ENCODE measurements at regions not wholly inside any gene's neighbourhood (a gene's known extent, or its start where the extent isn't known, plus 50 kb on each side); places are given as distances from the start of the nearest gene placed in this dataset.
"Not testable (repeated sequence)": the region's sequence is repeated elsewhere in the genome, so short reads cannot be mapped to it uniquely, and the experiment has no call there.

- DNase-seq (ENCODE audit: low spot score) = no peak
Measured at GRCh38 chr4:174012135-174012885, 271.2 kb downstream of the FBXO8 start.

GRCh38 chr4:174010547-174010946 is 272.9 kb downstream of the FBXO8 start:
- ATAC-seq (no peak), DNase-seq (ENCODE audit: low spot score) (no peak)

More at GRCh38 chr4:174012135-174012885, 271.2 kb downstream of the FBXO8 start:
- no peak for ATAC-seq

GRCh38 chr4:174009686-174010451 is 273.6 kb downstream of the FBXO8 start:
- DNase-seq (ENCODE audit: low spot score) (no peak), ATAC-seq (no peak)

- ATAC-seq (no peak), DNase-seq (ENCODE audit: low spot score) (no peak)
Measured at GRCh38 chr4:174005422-174005821, 278.0 kb downstream of the FBXO8 start.

- ATAC-seq (no peak), DNase-seq (ENCODE audit: low spot score) (no peak)
Measured at GRCh38 chr4:173998471-173999144, 284.9 kb downstream of the FBXO8 start.

GRCh38 chr4:173995779-173996178 is 287.7 kb downstream of the FBXO8 start:
- ATAC-seq; DNase-seq (ENCODE audit: low spot score): not testable (repeated sequence)

GRCh38 chr4:173991814-173992213 is 291.7 kb downstream of the FBXO8 start:
- ATAC-seq (no peak), DNase-seq (ENCODE audit: low spot score) (no peak)

GRCh38 chr4:173991316-173991715 is 292.2 kb downstream of the FBXO8 start:
- no peak for ATAC-seq
- no peak for DNase-seq (ENCODE audit: low spot score)

GRCh38 chr4:173990869-173991210 is 292.6 kb downstream of the FBXO8 start:
- DNase-seq (ENCODE audit: low spot score) (peak; percentile 49), ATAC-seq (peak; percentile 52)

- peak; percentile 40 for ATAC-seq
- DNase-seq (ENCODE audit: low spot score) = no peak
Measured at GRCh38 chr4:173990126-173990868, 293.2 kb downstream of the FBXO8 start.

GRCh38 chr4:173963523-173963922 is 319.9 kb downstream of the FBXO8 start:
- ATAC-seq; DNase-seq (ENCODE audit: low spot score): not testable (repeated sequence)

- ATAC-seq = no peak
- no peak for DNase-seq (ENCODE audit: low spot score)
Measured at GRCh38 chr4:173960398-173960797, 323.1 kb downstream of the FBXO8 start.

GRCh38 chr4:173958445-173958844 is 325.0 kb downstream of the FBXO8 start:
- DNase-seq (ENCODE audit: low spot score) (no peak), ATAC-seq (no peak)

- DNase-seq (ENCODE audit: low spot score) (no peak), ATAC-seq (no peak)
Measured at GRCh38 chr4:173943547-173943946, 339.9 kb downstream of the FBXO8 start.

- ATAC-seq (no peak), DNase-seq (ENCODE audit: low spot score) (no peak)
Measured at GRCh38 chr4:173940146-173940545, 343.3 kb downstream of the FBXO8 start.

GRCh38 chr4:173937631-173938270 is 345.7 kb downstream of the FBXO8 start:
- ATAC-seq (no peak), DNase-seq (ENCODE audit: low spot score) (no peak)

GRCh38 chr4:173936861-173937260 is 346.6 kb downstream of the FBXO8 start:
- no peak for DNase-seq (ENCODE audit: low spot score)
- no peak for ATAC-seq

- ATAC-seq (no peak), DNase-seq (ENCODE audit: low spot score) (no peak)
Measured at GRCh38 chr4:173935622-173936405, 347.7 kb downstream of the FBXO8 start.

- DNase-seq (ENCODE audit: low spot score) = no peak
- no peak for ATAC-seq
Measured at GRCh38 chr4:173934933-173935620, 348.4 kb downstream of the FBXO8 start.

Data from left lobe of liver (tissue), 2 donors.